OCI-LY1 (cell line): ENCODE measurements at regions not wholly inside any gene's neighbourhood (a gene's known extent, or its start where the extent isn't known, plus 50 kb on each side); places are given as distances from the start of the nearest gene placed in this dataset.

ENCODE experiments used
- EZH2 ChIP-seq: fragments of 200-600 bp; sonication (generic), shearing (Covaris generic); IDR thresholded peaks from 2 replicates; pipeline ENCODE4 v1.8.0; 2017; ENCODE audit warnings: borderline replicate concordance, mixed run types, mild to moderate bottlenecking, antibody characterized with exemption, low read length, moderate library complexity, mixed read lengths
- TF ChIP-seq, protein P1 (sequence below): fragments of 200-600 bp; sonication (generic), shearing (Covaris generic); IDR thresholded peaks from 2 replicates; pipeline ENCODE4 v1.5.1; 2017; ENCODE audit warnings: mild to moderate bottlenecking, antibody characterized with exemption, low read length, moderate library complexity, mixed read lengths

GRCh38 chr1:200288226-200288625, 121.6 kb downstream of the ZNF281 start:
- TF ChIP-seq, protein P1, sequence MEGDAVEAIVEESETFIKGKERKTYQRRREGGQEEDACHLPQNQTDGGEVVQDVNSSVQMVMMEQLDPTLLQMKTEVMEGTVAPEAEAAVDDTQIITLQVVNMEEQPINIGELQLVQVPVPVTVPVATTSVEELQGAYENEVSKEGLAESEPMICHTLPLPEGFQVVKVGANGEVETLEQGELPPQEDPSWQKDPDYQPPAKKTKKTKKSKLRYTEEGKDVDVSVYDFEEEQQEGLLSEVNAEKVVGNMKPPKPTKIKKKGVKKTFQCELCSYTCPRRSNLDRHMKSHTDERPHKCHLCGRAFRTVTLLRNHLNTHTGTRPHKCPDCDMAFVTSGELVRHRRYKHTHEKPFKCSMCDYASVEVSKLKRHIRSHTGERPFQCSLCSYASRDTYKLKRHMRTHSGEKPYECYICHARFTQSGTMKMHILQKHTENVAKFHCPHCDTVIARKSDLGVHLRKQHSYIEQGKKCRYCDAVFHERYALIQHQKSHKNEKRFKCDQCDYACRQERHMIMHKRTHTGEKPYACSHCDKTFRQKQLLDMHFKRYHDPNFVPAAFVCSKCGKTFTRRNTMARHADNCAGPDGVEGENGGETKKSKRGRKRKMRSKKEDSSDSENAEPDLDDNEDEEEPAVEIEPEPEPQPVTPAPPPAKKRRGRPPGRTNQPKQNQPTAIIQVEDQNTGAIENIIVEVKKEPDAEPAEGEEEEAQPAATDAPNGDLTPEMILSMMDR, result no peak
- TF ChIP-seq EZH2, result no peak
